A673 (cell line): ENCODE measurements at regions not wholly inside any gene's neighbourhood (a gene's known extent, or its start where the extent isn't known, plus 50 kb on each side); places are given as distances from the start of the nearest gene placed in this dataset.
"Not testable (repeated sequence)": the region's sequence is repeated elsewhere in the genome, so short reads cannot be mapped to it uniquely, and the experiment has no call there.

Experiments used
- EZH2 ChIP-seq: fragments of 200-600 bp; sonication (generic); IDR thresholded peaks from 2 replicates; pipeline ENCODE4 v1.6.1; 2017; ENCODE audit warnings: borderline replicate concordance, low read depth, mild to moderate bottlenecking, mixed read lengths, antibody characterized with exemption, low read length; ENCODE audit not compliant: poor library complexity, severe bottlenecking
- TF ChIP-seq, protein P1 (sequence below): fragments of 300-800, 200-600 bp; sonication (generic); conservative IDR thresholded peaks from 2 replicates; pipeline ENCODE4 v1.5.1; 2017; ENCODE audit warnings: low read depth, mild to moderate bottlenecking, antibody characterized with exemption, low read length, moderate library complexity, mixed read lengths

DNA sequence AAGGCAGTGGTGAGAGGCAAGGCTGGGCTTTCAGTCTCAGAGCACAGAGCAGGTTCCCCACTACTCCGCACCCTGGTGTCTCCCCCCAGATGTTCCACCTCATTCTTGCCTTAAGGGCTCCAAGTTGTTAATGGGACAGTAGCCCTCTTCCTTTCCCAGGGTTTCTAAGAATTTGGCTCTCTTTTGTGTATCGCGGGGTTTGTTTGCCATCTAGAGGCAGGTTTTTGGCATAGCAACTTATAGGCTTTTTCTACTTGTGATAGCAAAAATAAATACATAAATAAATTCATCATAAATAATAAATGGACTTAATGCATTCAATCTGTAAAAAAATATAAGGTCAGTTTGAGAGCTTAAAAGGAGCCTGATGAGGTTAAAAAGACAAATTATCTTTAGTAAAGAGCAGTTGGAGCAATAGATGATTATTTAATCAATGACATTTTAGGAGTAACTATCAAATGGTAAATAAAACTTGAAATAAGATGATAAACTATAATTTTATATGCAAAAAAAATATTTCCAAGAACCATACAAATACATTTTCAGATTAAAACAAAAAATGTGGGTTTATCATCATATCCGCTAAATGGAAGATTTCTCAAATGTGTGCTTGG lies 512.8 kb downstream of the FOXD4L5 start:
- TF ChIP-seq, protein P1, sequence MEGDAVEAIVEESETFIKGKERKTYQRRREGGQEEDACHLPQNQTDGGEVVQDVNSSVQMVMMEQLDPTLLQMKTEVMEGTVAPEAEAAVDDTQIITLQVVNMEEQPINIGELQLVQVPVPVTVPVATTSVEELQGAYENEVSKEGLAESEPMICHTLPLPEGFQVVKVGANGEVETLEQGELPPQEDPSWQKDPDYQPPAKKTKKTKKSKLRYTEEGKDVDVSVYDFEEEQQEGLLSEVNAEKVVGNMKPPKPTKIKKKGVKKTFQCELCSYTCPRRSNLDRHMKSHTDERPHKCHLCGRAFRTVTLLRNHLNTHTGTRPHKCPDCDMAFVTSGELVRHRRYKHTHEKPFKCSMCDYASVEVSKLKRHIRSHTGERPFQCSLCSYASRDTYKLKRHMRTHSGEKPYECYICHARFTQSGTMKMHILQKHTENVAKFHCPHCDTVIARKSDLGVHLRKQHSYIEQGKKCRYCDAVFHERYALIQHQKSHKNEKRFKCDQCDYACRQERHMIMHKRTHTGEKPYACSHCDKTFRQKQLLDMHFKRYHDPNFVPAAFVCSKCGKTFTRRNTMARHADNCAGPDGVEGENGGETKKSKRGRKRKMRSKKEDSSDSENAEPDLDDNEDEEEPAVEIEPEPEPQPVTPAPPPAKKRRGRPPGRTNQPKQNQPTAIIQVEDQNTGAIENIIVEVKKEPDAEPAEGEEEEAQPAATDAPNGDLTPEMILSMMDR, result not testable (repeated sequence)
- not testable (repeated sequence) for TF ChIP-seq EZH2
